ENCODE measurements at regions not wholly inside any gene's neighbourhood (a gene's known extent, or its start where the extent isn't known, plus 50 kb on each side); places are given as distances from the start of the nearest gene placed in this dataset.

DNA sequence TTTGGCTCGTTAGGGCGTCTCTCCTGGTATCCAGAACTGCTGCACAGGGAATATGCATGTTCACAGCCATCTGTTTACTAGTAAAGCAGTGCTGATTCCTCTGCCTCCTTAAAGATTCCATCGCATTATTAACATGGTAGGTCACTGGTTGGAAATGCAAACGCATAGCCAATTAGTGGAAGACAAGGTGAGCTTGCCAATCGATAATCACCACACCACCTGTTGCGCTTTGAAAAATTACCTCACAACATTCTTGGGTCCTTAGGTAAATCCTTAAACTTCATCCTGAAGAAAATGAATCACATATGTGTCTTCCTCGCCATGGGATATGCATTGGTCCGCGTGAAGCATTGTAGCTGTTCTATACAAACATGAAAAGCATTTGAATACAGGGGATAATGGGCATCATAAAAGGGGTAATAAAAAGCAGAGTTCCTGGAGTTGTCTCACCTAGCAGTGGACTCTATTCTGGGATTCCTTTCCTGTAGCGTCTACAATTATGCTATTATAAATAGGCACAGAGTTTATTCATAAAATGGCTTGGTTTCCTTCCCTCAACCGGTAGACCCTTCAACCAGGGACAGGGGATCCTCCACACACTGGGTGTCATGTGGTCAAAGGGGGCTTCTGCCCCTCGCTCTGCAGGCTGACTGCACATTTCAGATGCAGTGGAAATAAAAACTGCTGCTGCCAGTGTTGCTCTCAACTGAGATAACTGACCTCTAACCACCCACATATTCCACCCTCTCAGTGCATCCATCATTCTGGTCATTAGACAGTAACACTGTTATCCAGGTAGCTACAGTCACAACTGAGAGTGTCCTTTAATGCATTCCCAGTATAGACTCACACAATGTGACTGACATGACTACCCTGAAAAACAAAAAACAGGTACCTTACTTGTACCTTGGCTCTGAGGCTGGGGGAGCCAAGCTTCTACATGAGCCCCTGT lies 389.2 kb upstream of the NFE2L3 start:
- DNase-seq (ENCODE audit: low spot score in 2 of 2) (no peak), ATAC-seq (no peak)
- Mint-ChIP-seq H3K4me3 (no peak overlapping the region), H3K27ac (no peak overlapping the region), H3K4me1 (no peaks in the 10 kb centered on the region), H3K36me3 (no peaks in the 10 kb centered on the region), H3K9me3 (no peaks in the 10 kb centered on the region)

DNA sequence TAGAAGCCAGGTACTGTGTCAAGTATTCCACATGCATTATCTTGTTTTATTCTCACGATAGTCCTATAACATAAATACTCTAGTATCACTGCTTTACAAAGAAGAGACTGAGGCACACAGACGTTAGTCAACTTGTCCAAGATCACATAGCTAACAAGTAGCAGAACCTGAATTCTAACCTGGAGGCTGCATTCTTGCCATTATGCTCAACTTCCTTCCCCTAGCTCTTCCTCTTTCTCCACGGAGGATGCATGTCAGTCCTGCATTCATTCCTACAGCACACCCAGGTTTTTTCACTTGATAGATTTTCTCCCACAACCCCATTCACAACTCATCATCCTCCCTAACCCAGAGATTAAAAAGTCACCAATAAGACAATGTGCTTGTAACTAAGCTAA lies 388.5 kb upstream of the NFE2L3 start:
- no peak for ATAC-seq
- Mint-ChIP-seq H3K27ac (no peak overlapping the region), H3K9me3 (no peaks in the 10 kb centered on the region), H3K36me3 (no peaks in the 10 kb centered on the region), H3K4me3 (no peak overlapping the region), H3K4me1 (no peaks in the 10 kb centered on the region)
- DNase-seq (ENCODE audit: low spot score in 2 of 2): no peak

DNA sequence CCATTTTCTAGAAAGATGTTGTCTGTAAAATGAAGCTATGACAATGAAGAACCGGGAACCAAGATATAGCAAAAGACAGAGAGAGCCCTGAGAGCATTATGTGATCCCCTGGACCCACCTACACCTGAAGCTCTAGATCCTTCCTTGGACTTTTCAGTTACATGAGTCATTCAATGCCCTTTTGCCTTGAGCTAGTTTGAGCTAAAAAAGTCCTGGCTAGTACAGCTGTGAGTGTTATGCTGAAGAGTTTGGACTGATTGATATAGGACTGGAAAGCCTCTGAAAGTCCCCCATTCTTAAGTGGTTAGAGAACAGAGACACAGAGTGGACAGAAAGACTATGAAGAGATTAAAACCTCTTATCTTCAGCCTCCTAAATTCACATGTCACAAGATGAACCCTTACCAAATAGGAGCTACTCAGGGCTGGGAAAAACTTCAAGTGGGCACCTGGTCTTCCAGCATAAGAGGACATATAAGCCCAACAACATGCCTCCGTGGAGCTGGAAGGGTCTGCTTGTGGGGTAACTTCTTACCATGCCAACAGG lies 386.8 kb upstream of the NFE2L3 start:
- Mint-ChIP-seq H3K36me3 (no peaks in the 10 kb centered on the region), H3K9me3 (no peaks in the 10 kb centered on the region), H3K4me1 (no peaks in the 10 kb centered on the region), H3K4me3 (no peak overlapping the region), H3K27ac (no peak overlapping the region)
- no peak for ATAC-seq
- no peak for DNase-seq (ENCODE audit: low spot score in 2 of 2)

DNA sequence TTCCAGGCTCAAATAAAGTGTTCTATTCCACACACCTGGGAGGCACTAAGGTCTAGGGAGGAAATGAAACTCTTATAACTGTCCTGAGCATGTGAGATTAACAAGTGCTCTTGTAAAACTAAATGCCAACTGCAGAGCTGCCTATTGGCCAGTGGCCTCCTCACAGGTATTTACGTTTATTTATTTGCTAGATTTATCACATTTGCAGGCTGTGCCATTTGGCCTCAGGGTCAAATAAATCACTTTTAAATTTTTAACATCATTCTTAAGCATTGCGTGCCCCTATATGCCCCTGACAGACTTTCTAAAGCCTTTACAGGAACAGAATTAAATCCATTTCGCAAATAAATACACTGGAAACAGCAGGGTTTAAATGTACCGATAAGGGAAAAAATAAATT lies 381.8 kb upstream of the NFE2L3 start:
- ATAC-seq: no peak
- H3K36me3 Mint-ChIP-seq: no peaks in the 10 kb centered on the region
- no peak for DNase-seq (ENCODE audit: low spot score in 2 of 2)
- H3K27ac Mint-ChIP-seq: no peak overlapping the region
- peaks cover 3% of the 10 kb centered on the region for H3K9me3 Mint-ChIP-seq
- no peaks in the 10 kb centered on the region for H3K4me1 Mint-ChIP-seq
- H3K4me3 Mint-ChIP-seq: no peak overlapping the region

DNA sequence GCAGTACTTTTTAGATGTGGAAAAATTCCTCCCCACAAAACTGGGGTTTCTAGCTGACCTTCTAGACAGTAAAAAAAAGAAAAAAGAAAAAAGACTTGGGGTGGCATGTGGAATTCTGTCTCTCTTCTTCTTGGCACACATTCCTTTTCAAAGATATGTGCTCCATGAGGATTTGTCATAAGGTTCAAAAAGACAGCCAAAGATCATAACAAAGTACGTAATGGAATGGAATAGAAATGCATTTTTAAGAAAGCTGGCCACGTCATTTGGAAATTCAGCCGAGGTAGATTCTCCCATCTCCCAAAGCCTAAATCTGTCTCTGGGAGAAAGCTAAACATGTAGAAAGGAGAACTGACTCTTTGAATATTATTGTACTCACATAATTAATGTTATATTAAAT lies 381.3 kb upstream of the NFE2L3 start:
- no peaks in the 10 kb centered on the region for H3K4me1 Mint-ChIP-seq
- H3K36me3 Mint-ChIP-seq: no peaks in the 10 kb centered on the region
- H3K9me3 Mint-ChIP-seq: peaks cover 3% of the 10 kb centered on the region
- ATAC-seq (no peak), DNase-seq (ENCODE audit: low spot score in 2 of 2) (no peak)
- no peak overlapping the region for H3K4me3 Mint-ChIP-seq
- H3K27ac Mint-ChIP-seq: no peak overlapping the region

DNA sequence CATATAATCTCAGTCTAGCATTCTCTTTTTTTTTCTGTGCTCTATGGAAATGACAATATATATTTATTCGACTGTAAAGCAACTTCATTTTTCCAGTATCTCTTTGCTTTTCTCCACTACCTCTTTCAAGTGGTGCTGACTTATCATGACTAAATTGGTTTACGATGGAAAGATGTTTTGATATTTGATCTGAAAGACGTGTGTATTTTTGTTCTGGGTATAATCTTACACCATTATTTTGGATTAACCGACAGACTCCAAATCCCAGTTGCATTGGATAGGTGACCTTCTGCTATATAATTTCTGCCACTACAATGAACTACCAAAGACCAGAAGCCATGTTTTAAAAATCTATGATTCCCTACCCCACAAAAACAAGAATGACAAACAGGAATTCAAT lies 380.5 kb upstream of the NFE2L3 start:
- no peak for DNase-seq (ENCODE audit: low spot score in 2 of 2)
- H3K4me3 Mint-ChIP-seq: no peak overlapping the region
- no peak overlapping the region for H3K27ac Mint-ChIP-seq
- H3K4me1 Mint-ChIP-seq: no peaks in the 10 kb centered on the region
- no peak for ATAC-seq
- peaks cover 3% of the 10 kb centered on the region for H3K9me3 Mint-ChIP-seq
- no peaks in the 10 kb centered on the region for H3K36me3 Mint-ChIP-seq

DNA sequence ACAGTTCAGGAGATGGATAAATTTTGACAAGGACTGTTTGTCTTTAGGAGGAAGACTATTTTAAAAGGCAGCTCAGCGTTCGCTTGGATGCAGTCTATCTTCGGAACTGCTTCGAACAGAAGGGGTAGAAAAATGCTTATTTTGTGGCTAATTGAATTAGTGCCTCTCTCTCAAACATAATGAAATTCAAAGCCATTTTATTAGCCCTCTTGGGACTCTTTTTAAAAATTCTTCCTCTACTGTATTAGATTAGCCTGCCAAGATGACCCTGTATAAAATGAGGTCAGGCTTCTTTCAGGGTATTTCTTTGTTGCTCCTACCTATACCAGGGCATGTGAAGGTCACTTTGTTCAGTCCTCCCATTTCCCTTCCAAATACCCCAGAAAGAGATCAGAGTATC lies 379.2 kb upstream of the NFE2L3 start:
- H3K9me3 Mint-ChIP-seq: peaks cover 3% of the 10 kb centered on the region
- DNase-seq (ENCODE audit: low spot score in 2 of 2) (no peak), ATAC-seq (no peak)
- H3K4me1 Mint-ChIP-seq: no peaks in the 10 kb centered on the region
- H3K4me3 Mint-ChIP-seq: no peak overlapping the region
- H3K27ac Mint-ChIP-seq: no peak overlapping the region
- H3K36me3 Mint-ChIP-seq: no peaks in the 10 kb centered on the region

DNA sequence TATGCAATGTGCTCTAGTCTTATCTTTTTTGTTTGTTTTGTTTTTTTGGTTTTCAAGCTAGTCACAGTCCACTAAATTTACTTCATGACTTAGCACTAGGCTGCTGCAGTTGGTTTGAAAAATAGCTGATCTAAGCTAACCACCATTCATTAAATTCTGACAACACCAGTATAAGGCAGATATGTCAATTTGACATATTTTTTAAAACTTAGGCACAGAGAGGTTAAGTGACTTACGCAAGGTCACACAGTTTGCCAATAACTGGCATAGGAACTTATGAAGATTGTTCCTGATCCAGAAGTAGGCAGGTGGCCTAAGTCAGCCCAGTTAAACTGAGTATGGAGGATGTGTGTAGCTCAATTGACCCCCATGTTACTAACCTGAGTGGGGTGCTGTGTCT lies 377.3 kb upstream of the NFE2L3 start:
- ATAC-seq: no peak

DNA sequence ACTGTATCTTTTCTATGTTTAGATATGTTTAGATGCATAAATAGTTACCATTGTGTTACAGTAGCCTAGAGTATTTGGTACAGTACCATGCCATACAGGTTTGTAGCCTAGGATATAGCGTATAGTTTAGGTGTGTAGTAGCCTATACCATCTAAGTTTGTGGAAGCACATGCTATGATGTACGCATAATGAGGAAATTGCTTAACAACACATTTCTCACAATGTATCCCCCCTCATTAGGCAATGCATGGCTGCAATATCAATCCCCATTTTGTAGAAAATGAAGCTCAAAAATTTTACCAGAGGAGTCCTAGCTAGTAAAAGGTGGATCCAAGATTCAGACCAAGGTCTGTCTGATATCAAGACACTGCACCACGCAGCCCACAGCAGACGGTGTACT lies 376.4 kb upstream of the NFE2L3 start:
- Mint-ChIP-seq H3K4me1 (no peaks in the 10 kb centered on the region), H3K36me3 (no peaks in the 10 kb centered on the region), H3K9me3 (peaks cover 3% of the 10 kb centered on the region), H3K4me3 (no peak overlapping the region), H3K27ac (no peak overlapping the region)
- DNase-seq (ENCODE audit: low spot score in 2 of 2) (no peak), ATAC-seq (no peak)

More for the DNA sequence above, 377.3 kb upstream of the NFE2L3 start:
- Mint-ChIP-seq H3K9me3 (peaks cover 3% of the 10 kb centered on the region), H3K4me3 (no peak overlapping the region), H3K36me3 (no peaks in the 10 kb centered on the region), H3K4me1 (no peaks in the 10 kb centered on the region), H3K27ac (no peak overlapping the region)
- no peak for DNase-seq (ENCODE audit: low spot score in 2 of 2)

DNA sequence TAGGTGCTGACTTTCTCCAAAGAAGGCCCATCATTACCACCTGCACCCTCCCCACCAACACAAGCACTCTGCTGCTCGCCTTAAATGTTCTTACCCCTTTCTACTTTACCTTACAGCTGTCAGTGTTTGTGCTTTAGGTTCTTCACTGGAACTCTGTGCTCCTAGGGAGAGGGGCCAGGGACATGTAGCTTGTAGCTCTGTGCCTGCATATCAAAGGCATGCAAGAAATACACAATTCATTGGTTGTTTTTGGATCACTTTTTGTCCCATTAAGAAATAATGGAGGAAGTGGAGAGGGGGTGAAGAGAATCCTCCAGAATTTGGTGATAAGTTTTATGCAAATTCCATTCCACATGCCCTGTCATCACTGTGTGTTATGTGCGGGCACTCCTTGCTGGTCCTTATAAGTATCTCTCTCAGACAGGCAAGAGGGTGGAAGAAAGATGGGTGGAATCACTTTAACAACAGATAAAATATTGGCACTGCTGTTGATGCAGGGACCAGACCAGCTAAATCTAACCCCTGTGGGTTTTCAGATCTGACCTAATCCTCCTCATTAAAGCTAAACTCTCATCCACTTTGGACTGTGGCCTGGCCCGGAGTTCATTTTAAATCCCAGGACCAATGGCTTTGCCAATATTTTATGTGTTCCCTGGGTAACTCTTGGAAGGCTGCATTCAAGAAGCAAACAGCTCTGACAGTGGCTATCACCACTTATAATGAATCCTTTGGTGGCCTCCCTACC lies 375.8 kb upstream of the NFE2L3 start:
- no peak overlapping the region for H3K4me3 Mint-ChIP-seq
- H3K27ac Mint-ChIP-seq: no peak overlapping the region
- H3K36me3 Mint-ChIP-seq: no peaks in the 10 kb centered on the region
- H3K9me3 Mint-ChIP-seq: peaks cover 3% of the 10 kb centered on the region
- DNase-seq (ENCODE audit: low spot score in 2 of 2) (no peak), ATAC-seq (no peak)
- no peaks in the 10 kb centered on the region for H3K4me1 Mint-ChIP-seq

DNA sequence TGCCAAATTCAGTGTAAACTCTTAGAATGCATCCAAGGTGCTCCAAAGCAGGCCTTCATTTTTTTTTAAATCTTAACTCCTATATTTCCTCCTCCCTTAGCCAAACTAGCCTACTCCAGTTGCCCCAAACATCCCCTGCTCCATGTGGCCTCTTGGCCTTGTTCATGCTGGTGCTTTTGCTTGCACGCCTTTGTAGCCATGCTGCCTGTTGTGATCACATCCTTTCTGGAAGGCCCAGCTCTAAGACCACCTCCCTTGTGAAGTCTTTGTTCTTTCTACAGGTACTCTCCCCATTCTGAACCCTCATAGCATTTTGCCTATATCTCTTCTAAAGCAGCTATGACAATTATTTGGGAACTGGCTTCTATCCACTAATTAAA lies 375.3 kb upstream of the NFE2L3 start:
- peaks cover 3% of the 10 kb centered on the region for H3K9me3 Mint-ChIP-seq
- DNase-seq (ENCODE audit: low spot score in 2 of 2) (no peak), ATAC-seq (no peak)
- no peaks in the 10 kb centered on the region for H3K36me3 Mint-ChIP-seq
- H3K27ac Mint-ChIP-seq: no peak overlapping the region
- no peaks in the 10 kb centered on the region for H3K4me1 Mint-ChIP-seq
- H3K4me3 Mint-ChIP-seq: no peak overlapping the region

DNA sequence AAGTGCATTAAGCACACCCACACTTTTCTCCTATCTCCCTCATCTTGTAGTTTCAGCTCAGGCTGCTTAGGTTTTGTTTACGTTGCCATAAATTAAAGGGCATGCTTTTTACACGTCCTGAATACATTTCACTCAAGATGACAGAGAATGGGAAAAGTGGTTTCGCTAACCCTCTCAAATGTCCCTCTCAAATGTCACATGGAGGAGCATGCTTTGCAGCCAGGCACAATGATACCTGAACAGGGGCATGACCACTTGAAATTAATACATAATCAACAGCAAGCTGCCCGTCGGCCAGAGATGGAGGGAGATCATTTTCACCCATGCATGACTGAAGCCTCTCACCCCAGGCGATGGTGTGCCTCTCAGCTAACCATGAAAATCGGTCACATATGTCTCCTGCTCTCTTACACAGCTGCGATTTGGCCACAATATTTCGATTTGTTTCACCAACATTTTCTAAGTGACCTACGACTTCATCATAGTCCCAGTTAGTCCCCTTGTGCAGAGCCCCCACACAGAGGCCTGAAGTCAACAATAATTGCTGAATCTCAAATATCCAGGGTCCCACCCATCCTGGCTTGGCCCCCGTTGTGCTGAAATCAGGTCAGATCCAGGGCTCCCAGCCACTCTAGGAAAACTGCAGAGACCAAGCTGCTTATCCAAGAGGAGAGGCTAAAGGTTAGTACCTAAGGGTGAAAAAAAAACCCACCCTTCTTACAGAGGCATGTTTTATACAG lies 373.9 kb upstream of the NFE2L3 start:
- no peaks in the 10 kb centered on the region for H3K4me1 Mint-ChIP-seq
- H3K4me3 Mint-ChIP-seq: no peak overlapping the region
- peaks cover 3% of the 10 kb centered on the region for H3K9me3 Mint-ChIP-seq
- ATAC-seq: no peak
- H3K36me3 Mint-ChIP-seq: no peaks in the 10 kb centered on the region
- DNase-seq (ENCODE audit: low spot score in 2 of 2): no peak
- H3K27ac Mint-ChIP-seq: no peak overlapping the region

DNA sequence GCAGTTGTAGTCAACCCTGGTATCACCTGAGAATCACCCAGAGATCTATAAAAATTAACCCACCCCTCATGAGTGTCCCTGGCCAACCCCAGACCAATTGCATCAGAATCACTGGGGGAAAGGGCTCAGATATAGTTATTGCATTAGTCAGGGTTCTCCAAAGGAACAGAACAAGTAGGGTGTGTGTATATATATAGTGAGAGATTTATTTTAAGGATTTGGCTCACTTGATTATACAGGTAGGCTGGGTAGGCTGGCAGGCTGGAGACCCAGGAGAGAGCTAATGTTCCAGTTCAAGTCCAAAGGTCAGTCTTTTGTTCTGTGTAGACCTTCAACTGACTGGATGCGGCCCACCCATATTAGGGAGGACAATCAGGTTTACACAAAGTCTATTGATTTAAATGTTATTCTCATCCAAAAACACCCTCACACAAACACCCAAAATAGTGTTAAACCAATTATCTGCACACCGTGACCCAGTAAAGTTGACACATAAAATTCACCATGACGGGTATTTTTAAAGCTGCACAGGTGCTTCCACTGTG lies 372.9 kb upstream of the NFE2L3 start:
- H3K9me3 Mint-ChIP-seq: peaks cover 3% of the 10 kb centered on the region
- no peak for ATAC-seq
- H3K4me3 Mint-ChIP-seq: no peak overlapping the region
- no peak overlapping the region for H3K27ac Mint-ChIP-seq
- no peaks in the 10 kb centered on the region for H3K4me1 Mint-ChIP-seq
- no peak for DNase-seq (ENCODE audit: low spot score in 2 of 2)
- H3K36me3 Mint-ChIP-seq: no peaks in the 10 kb centered on the region

DNA sequence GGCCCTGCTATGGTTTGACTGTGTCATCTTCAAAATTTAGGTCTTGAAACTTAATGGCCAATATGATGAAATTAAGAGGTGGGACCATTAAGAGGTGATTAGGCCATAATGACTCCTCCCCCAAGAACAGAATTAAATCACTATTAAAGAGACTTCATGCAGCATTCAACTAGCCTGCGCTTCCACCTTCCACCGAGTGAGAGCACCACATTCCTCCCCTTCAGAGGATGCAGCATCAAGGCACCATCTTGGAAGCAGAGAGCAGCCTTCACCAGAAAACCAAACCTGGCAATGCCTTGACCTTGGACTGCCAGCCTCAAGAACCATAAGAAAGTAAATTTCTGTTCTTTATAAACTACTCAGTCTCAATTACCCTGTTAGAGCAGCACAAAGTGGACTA lies 371.1 kb upstream of the NFE2L3 start:
- Mint-ChIP-seq H3K4me1 (no peaks in the 10 kb centered on the region), H3K36me3 (no peaks in the 10 kb centered on the region), H3K4me3 (no peak overlapping the region), H3K27ac (no peak overlapping the region), H3K9me3 (no peaks in the 10 kb centered on the region)
- no peak for ATAC-seq
- DNase-seq (ENCODE audit: low spot score in 2 of 2): no peak

DNA sequence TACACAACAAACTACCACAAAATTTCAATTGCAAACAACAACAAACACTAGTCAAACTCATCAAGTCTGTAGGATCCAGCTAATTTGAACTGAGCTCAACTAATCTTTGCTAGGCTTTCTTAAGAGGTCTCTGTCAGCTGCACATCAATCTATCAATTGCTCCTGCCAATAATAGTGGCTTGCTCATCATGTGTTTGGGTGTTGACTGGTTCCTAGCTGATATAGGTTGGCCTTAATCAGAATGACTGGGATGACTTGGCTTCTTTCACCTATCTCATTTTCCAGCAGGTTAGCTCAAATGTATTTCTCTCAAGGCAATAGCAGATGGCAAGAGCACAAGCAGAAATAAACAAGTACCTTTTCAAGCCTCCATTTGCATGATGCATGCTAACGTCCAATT lies 370.3 kb upstream of the NFE2L3 start:
- DNase-seq (ENCODE audit: low spot score in 2 of 2) (no peak), ATAC-seq (no peak)
- Mint-ChIP-seq H3K4me3 (no peak overlapping the region), H3K36me3 (no peaks in the 10 kb centered on the region), H3K4me1 (no peaks in the 10 kb centered on the region), H3K27ac (no peak overlapping the region), H3K9me3 (no peaks in the 10 kb centered on the region)
